ENCODE measurements at regions not wholly inside any gene's neighbourhood (a gene's known extent, or its start where the extent isn't known, plus 50 kb on each side); places are given as distances from the start of the nearest gene placed in this dataset.
"Not testable (repeated sequence)": the region's sequence is repeated elsewhere in the genome, so short reads cannot be mapped to it uniquely, and the experiment has no call there.

GRCh38 chr2:137892739-137893138 lies 71.5 kb upstream of the HNMT start:
- FAIRE-seq: no peak

- no peak for FAIRE-seq
Measured at GRCh38 chr2:137893145-137893544, 71.1 kb upstream of the HNMT start.

GRCh38 chr2:137896467-137896866 lies 67.8 kb upstream of the HNMT start:
- no peak for FAIRE-seq

- FAIRE-seq: no peak
Measured at GRCh38 chr2:137897082-137897481, 67.2 kb upstream of the HNMT start.

GRCh38 chr2:137900421-137901141 lies 63.7 kb upstream of the HNMT start:
- FAIRE-seq: no peak

GRCh38 chr2:137910641-137911040 lies 53.6 kb upstream of the HNMT start:
- FAIRE-seq: peak; percentile 95

- no peak for FAIRE-seq
Measured at GRCh38 chr2:137912371-137912770, 51.9 kb upstream of the HNMT start.

GRCh38 chr2:137913169-137913568 lies 51.1 kb upstream of the HNMT start:
- FAIRE-seq: no peak

GRCh38 chr2:137913648-137914047 lies 50.6 kb upstream of the HNMT start:
- FAIRE-seq: not testable (repeated sequence)

All from TTC549 (cell line).